HG03108 (cell line): ENCODE measurements at regions not wholly inside any gene's neighbourhood (a gene's known extent, or its start where the extent isn't known, plus 50 kb on each side); places are given as distances from the start of the nearest gene placed in this dataset.
"Not testable (repeated sequence)": the region's sequence is repeated elsewhere in the genome, so short reads cannot be mapped to it uniquely, and the experiment has no call there.

Experiments
- ATAC-seq: cut with Tn5 transposase; IDR thresholded peaks from one replicate; pipeline ENCODE4 v1.9.1; 2021; ENCODE audit warnings: moderate library complexity; ENCODE audit not compliant: unreplicated experiment

DNA sequence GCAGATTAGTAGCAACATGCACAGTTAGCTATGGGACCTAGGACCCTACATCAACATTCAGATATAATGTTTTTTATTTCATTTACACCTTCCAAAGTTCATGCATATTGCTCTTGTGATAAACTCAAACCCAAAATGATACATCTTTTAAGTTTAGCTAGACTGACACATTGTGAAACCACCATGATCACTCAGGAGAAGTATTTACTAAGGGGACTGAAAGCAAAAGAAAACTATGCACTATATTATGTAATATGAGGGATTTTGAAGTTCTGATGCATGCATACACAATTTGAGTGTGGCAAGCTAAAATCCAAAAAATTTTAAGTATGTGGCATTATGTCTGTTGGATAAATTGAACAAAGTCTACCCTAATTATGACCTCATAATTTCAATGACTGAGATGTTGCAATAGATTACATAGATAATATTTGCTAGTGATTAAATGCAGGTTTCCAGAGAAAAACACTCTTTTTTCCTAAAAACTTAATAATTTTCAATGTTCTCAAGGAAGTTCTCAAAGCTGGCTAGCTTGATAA lies 914.8 kb upstream of the GRIA3 start:
- ATAC-seq: no peak

DNA sequence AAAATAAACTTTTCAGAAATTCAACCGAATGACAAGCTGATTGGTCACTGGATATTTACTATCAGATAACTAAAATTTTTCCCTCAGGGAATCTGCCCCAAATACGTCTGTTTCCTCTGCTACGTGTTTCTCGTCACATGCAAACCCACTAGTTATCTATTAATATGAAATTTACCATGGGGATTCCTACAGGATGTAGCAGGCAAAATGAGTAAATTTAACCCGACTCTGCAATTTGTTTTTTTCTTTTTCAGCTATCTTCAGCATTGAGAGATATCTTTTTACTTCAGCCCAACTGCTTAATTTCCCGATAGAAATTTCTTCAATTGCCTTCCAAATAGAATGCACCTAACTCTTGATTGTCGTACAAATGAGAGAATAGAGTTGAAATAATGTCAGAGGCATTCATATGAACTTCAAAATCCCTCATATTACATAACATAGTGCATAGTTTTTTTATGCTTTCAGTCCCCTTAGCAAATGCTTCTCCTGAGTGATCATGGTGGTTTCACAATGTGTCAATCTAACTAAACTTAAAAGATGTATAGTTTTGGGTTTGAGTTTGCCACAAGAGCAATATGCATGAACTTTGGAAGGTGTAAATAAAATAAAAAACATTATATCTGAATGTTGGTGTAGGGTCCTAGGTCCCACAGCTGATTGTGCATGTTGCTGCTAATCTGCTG lies 913.1 kb upstream of the GRIA3 start:
- no peak for ATAC-seq

DNA sequence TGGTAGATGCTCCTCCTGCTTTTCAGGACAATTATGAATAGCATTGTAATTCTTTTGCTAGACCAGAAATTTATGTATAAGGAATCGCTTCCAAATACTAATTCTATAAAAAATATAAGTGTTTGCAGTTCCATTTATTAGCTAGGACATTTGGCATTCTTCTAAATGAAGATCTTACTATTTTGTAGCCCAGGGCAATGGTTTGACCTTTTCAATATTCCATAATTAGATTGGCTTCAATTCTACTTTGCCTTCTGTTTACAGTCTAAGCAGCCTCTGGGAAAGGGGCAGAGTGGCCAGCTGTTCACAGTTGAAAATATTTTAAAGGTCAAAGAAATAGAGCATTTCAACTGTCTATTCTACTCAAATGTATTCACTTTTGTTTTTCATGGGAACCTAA lies 912.1 kb upstream of the GRIA3 start:
- ATAC-seq: no peak

DNA sequence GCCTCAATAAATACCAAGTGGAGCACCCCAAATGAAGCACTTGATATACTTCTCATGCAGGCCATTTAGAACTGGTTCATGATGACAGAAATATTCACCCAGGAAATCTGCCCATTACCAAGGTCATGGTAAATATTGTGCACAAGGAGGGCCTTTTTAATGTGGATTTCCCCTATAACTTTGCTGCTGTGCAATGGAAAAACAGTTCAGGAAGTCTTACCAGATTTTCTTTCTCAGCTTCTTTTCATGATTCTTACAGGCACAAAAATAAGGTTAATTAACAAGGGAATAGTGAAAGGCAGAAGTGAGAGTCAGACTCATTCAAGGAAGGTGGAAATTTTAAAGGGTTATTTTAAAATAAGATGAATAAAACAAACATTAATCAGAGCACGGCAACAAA lies 904.3 kb upstream of the GRIA3 start:
- no peak for ATAC-seq

DNA sequence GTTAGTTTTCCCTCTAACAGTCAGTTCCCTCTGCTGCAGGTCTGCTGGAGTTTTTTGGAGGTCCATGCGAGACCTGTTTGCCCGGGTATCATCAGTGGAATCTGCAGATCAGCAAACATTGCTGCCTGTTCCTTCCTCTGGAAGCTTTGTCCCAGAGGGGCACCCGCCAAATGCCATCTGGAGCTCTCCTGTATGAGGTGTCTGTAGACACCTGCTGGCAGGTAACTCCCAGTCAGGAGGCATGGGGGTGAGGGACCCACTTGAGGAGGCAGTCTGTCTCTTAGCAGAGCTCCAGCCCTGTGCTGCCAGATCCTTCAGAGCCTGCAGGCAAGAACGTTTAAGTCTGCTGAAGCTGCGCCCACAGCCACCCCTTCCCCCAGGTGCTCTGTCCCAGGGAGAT lies 884.3 kb upstream of the GRIA3 start:
- not testable (repeated sequence) for ATAC-seq

DNA sequence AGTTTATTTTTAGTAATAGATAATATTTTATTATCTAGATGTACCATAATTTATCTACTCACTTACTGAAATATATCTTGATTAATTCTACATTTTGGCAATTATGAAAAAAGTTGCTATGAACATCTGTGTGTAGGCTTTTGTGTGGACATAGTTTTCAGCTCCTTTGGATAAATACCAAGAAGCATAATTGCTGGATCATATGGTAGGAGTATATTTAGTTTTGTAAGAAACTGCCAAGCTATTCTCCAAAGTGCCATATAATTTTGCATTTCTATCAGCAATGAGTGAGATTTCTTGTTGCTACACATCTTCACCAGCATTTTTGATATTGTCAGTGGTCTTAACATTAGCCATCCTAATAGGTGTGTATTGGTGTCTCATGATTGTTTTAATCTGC lies 882.6 kb upstream of the GRIA3 start:
- no peak for ATAC-seq

DNA sequence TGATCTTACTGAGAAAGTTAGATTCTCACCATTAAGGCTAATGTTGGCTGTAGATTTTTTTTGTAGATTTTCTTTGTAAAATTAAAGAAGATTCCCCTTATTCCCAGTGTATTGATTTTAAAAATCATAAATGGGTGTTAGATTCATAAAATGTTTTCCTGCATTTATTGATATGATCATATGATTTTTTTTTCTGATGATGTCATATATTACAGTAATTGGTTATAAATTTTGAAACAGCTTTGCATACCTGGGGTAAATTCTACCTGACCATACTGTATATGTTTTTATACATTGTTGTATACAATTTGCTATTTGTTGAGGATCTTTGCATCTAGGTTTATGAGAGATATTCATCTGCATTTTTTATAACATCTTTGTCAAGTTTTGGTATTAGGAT lies 880.3 kb upstream of the GRIA3 start:
- ATAC-seq: no peak

DNA sequence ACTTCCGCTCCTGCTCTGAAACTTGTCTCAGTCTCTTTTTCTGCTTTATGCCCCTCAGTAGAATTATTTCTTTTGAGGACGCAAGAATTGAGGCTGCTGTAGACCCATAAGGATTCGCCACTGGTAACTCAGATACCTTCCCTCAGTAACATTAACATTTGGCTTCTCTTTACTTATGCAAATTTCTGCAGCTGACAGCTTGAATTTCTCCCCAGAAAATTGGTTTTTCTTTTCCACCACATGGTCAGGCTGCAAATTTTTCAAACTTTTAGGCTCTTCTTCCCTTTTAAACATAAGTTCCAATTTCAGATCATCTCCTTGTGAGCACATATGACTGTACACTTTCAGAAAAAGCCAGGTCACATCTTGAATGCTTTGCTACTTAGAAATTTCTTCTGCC lies 839.3 kb upstream of the GRIA3 start:
- no peak for ATAC-seq

DNA sequence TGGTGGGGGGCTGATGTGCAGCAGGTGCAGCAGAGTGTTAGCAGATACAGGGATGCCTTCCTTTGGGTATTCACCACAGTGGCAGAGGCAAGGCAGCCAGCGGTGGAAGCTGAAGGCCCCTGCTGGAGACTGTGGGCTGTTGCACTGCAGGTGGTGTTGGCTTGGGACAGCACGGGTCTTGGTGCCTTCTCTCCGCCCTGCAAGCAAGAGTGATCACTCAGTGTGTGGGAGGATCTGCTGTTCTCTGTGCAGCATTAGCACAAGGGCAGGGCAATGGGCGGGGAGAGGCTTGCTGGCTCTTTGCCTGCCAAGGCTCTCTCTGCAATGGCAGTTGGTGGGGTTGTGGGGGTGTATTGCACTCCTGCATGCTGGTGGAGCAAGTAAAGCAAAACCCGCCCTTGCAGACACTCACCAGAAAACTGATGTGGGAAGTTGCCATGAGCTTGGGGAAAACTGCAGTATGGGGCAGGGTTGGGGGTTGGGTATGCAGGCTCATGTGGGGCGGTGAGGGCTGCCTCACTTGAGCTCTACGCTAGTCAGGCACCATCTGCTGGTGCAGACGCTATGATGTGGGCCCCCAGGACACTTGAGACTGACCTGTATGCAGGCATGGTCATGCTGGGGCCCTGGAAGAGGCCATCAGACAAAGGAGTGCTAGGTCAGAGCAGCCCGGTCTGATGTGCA lies 820.8 kb upstream of the GRIA3 start:
- ATAC-seq: no peak

DNA sequence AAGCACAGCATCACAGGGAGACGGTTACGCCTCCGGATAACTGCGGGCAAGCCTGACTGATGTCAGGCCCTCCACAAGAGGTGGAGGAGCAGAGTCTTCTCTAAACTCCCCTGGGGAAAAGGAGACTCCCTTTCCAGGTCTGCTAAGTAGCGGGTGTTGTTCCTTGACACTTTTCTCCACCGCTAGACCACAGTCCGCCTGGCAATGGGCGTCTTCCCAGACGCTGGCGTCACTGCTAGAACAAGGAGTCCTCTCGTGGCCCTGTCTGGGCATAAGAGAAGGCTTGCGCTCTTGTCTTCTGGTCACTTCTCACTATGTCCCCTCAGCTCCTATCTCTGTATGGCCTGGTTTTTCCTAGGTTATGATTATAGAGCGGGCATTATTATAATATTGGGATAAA lies 808.5 kb upstream of the GRIA3 start:
- not testable (repeated sequence) for ATAC-seq

DNA sequence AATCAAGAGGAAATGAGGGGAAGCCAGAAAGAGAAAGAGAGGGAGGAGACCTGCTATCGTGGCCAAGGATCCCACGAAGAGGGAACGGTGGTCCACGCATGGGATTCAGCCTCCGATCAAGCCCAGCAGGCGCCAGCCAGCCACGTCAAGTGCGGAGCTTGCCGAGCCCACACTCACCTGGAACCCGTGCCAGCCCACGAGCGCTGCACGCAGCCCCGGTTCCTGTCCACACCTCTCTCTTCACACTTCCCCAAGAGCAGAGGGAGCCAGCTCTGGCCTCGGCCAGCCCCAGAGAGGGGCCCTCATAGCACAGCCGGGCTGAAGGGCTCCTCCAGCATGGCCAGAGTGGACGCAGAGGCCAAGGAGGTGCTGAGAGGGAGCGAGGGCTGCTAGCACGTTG lies 795.1 kb upstream of the GRIA3 start:
- ATAC-seq: no peak

DNA sequence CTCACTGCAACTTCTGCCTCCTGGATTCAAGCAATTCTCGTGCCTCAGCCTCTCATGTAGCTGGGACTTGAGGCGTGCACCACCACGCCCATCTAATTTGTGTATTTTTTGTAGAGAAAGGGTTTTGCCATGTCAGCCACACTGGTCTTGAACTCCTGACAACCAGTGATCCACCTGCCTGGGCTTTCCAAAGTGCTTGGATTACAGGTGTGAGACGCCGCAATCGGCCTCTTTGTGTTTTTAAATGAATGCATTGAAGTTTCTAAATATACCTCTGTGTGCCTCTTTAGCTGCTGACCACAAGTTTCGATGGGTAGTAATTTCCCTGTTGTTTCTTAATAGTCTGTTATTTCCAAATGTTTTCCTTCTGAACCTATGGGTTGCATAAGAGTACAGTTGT lies 765.3 kb upstream of the GRIA3 start:
- ATAC-seq: no peak

DNA sequence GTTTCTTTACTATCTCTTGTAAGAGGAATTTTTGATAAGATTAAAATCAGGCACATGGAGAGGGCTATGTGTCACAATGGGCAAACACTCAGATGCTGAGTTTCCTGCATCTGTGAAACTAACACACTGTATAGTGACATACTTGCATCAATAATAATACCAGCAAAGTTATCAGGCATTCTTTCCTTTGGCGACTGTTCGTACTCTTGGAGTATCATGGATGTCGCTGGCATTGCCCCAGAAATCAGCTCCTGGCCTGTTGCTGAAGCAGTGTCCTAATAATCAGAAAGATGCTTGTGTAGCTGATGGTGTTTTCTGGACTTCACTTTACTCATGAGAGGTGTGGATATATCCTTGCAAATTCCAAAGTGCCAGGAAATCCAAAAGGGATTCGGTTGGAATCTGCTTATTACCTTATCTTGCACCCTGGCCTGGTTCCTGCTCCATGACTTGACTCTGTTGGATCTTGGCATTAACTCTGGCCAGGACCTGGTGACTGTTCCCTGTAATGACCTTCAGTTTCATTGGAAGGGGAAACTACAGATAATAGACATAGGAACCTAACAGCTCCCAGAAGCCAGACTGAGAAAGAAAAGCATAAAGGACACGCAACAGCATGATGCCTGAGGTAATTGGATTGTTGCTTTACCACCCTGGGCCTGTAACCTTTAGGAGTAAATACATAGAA lies 762.5 kb upstream of the GRIA3 start:
- ATAC-seq: no peak

DNA sequence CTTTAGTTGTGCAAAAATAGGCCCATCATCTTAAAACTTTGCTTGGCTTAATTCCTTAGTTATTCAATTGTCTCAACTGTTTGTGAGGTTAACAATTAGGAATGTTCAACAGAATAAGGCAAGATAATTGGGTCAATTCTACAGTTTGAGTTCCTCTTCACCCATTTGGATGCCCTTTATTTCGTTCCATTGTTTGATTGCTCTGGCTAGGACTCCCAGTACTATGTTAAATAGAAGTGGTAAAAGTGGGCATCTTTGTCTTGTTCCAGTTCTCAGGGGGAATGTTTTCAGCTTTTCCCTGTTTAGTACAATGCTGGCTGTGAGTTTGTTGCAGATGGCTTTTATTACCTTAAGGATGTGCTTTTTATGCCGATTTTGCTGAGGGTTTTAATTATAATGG lies 761.5 kb upstream of the GRIA3 start:
- no peak for ATAC-seq

DNA sequence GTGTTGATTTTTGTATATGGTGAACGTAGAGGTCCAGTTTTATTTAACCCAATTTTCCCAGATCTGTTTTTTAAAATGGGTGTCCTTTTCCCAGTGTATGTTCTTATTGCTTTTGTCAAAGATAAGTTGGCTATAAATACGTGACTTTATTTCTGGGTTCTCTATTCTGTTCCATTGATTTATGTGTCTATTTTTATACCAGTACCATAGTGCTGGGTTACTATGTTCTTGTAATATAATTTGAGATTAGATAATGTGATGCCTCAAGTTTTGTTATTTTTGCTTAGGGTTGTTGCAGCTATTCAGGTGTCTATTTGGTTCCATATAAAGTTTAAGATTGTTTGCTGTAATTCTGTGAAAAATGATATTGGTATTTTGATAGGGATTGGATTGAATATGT lies 749.1 kb upstream of the GRIA3 start:
- no peak for ATAC-seq

DNA sequence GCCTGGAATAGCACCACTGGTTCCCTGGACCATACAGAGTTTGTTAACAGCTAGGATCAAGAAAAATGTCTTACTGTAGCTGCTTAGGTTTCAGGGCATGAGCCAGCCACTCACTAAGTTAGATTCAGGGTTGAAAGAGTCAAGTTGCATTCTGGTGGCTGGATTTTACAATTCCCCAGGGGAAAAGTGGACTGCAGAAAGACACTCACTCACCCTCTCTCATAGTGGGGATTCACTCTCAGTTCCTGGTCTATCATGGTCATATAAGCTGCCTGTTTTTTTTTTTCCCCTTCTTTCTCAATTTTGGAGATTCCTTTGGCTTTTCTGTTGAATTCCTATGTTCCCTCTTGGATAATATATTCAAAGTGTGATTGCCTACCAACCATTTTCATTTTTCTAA lies 744.2 kb upstream of the GRIA3 start:
- ATAC-seq: no peak

DNA sequence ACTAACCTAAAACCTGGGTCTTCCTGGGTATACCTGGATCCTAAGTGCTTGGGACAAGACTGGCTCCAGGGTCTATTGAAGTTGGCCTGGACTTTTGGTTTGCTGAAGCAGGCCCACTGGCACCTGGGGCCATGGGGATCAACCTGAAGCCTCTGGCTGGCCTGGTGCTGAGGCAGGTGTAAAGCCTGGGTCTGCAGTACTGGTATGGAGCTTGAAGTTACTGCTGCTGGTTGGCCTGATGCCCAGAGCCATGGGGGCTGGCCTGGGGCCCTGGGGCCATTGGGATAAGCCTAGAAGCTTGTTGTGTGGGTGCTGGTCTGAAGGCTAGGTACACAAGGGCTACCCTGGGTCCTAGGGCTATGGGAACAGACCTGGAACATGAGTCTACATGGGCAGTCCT lies 743.2 kb upstream of the GRIA3 start:
- ATAC-seq: no peak

DNA sequence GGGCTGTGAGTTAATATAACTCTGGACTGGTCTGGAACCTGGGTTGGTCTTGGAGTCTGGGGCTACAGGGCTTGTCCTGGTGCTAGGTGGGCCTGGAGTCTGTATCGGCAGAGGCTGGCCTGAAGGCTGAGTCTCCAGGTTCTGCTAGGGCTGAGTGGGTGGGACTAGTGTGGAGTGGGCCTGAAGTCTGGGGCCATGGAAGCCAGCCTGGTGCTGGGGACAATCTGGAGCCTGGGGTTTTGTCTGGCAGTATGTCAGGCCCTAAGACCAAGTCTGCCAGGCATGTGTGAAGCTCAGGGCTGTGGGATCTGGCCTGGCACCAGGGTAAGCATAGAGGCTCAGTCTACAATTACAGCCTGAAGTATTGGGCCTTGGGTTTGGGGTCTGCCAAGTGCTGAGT lies 742.6 kb upstream of the GRIA3 start:
- ATAC-seq: no peak

DNA sequence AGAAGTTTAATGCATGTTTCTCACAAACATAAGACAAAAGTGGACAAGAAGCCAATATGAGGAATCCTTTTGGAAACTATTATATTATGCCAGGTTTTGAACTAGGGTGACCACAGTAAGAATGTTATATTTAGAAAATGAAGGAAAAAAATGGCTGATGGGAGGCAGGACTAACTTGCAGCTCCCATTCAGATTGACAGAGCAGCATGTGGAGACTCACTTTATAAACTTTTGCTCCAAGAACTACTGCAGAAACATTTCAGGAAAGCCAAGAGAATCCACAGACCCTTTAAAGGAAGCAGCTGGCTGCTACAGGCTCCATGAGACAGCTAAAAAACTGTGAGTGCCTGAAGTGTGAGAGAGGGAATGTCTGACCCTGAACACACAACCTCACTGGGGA lies 738.6 kb upstream of the GRIA3 start:
- ATAC-seq: no peak

DNA sequence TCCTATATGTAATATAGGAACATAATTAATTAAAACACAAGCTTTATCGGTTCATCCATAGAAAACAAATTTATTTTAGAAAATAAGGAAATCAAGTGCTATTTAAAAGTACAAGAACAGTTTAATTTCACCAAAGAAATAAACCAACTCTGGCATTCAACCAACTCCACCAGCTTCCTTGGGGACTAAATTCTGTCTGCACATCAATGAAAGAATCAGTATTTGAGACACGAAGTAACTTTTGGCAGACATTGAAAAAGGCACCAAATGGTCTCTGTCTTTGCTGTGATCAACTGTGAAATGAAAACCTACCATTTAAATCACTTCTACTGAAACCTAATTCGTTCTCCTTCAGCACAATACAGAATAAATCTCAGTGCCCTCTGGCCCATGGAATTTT lies 719.7 kb upstream of the GRIA3 start:
- ATAC-seq: no peak

DNA sequence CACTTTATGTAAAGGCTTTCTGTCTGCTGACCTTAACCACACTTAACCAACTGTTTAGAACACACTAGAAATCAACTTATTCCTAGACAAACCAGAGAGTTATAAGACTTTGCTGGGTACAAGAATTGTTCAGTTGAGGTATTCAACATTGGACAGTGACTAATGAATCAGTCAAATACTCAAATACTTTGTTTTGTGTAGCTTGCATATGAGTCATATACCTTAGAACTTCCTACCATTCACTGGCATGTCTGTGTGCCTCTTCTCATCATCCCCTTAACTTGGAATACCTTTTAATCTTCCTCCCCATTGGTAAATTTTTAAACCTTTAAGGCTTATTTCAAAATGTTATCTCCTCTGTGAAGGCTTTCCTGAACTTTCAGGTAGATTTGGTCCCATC lies 708.8 kb upstream of the GRIA3 start:
- no peak for ATAC-seq

DNA sequence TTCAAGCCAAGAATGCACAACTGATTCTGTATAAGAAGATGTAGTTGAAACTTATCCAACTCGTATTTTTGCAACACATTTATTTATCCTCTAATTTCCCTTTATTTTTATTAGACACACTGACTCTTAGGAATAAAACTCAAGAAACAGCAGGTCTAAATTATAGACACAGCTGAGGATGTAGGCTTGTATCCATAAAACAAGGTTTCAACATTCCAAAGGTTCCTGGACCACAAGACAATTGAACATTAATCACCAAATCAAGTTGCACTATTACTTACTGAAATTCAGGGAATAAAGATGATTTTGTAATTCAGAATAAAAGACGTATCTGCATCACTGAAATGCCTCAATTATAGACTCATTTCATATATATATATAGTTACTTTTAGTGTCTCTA lies 683.5 kb upstream of the GRIA3 start:
- ATAC-seq: no peak
